Left ventricle myocardium inferior (tissue), 1 donor: ENCODE measurements at regions not wholly inside any gene's neighbourhood (a gene's known extent, or its start where the extent isn't known, plus 50 kb on each side); places are given as distances from the start of the nearest gene placed in this dataset.

ENCODE experiments used
- DNase-seq: peaks from one replicate; pipeline ENCODE4 v3.0.0-alpha.2; 2020
- H3K27ac ChIP-seq: fragments of 200-600 bp; replicated peaks from 2 replicates; pipeline ENCODE4 v1.8.0; 2021
- H3K27me3 ChIP-seq: fragments of 200-600 bp; 2 replicates; pipeline ENCODE4 v1.8.0; 2021; ENCODE audit warnings: low read depth
- H3K36me3 ChIP-seq: fragments of 200-600 bp; 2 replicates; pipeline ENCODE4 v1.8.0; 2021
- H3K4me1 ChIP-seq: fragments of 200-600 bp; 2 replicates; pipeline ENCODE4 v1.8.0; 2021
- H3K4me3 ChIP-seq: fragments of 200-600 bp; 2 replicates; pipeline ENCODE4 v1.8.0; 2021; ENCODE audit warnings: mild to moderate bottlenecking, moderate library complexity
- H3K9me3 ChIP-seq: fragments of 200-600 bp; replicated peaks from 2 replicates; pipeline ENCODE4 v1.8.0; 2021
- intact Hi-C: fragments of 100-400 bp; cut with micrococcal nuclease; formaldehyde crosslinking; loops from one replicate; pipeline ENCODE4 v1.11.0; 2022
- TF ChIP-seq, protein P1 (sequence below): fragments of 200-600 bp; IDR thresholded peaks from 2 replicates; pipeline ENCODE4 v1.8.0; 2021; ENCODE audit warnings: antibody characterized with exemption, mild to moderate bottlenecking, borderline replicate concordance
- donor health status: DM: no; HTN: yes; CAD: no; lungs with severe emphysema.

- H3K4me1 ChIP-seq, result no peaks in the 10 kb centered on the region
- H3K9me3 ChIP-seq, result no peaks in the 10 kb centered on the region
- no peak overlapping the region for H3K27ac ChIP-seq
- peaks cover 3% of the 10 kb centered on the region for H3K27me3 ChIP-seq
- DNase-seq, result no peak
- intact Hi-C loops, result no loop called here
- no peaks in the 10 kb centered on the region for H3K36me3 ChIP-seq
- TF ChIP-seq, protein P1, sequence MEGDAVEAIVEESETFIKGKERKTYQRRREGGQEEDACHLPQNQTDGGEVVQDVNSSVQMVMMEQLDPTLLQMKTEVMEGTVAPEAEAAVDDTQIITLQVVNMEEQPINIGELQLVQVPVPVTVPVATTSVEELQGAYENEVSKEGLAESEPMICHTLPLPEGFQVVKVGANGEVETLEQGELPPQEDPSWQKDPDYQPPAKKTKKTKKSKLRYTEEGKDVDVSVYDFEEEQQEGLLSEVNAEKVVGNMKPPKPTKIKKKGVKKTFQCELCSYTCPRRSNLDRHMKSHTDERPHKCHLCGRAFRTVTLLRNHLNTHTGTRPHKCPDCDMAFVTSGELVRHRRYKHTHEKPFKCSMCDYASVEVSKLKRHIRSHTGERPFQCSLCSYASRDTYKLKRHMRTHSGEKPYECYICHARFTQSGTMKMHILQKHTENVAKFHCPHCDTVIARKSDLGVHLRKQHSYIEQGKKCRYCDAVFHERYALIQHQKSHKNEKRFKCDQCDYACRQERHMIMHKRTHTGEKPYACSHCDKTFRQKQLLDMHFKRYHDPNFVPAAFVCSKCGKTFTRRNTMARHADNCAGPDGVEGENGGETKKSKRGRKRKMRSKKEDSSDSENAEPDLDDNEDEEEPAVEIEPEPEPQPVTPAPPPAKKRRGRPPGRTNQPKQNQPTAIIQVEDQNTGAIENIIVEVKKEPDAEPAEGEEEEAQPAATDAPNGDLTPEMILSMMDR, result no peak
- no peak overlapping the region for H3K4me3 ChIP-seq
Measured at GRCh38 chr12:102708108-102708507, 208.9 kb downstream of the PAH start.

DNA sequence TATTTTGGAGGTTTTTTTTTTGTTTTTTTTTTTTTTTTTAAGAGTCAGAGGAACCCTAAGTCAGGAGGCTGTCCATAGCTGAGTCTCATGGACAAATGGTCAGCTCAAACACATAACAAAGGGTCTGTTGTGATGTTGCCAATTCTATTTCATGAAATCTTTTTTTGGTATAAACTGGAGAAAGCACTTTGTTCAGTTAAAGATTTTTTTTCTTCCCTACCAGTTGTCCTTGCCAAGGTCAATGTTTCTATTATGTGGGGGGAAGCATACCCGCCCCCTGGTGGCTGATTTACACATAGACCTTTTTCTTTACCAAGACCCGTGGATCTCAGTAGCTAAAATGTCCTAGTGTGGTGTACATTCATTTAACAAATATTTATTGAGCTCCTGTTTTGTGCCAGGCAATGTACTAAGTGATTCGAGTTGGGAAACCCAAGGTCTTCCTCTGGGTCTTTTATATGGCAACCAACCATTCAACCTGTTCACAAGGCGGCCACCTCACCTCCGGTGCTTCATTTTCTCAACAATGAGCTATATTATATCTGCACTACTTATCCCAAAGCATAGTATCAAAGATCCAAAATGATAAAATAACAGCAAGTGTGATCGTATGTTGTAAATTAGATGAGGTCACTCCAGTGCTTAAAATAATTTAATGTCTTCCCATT lies 214.5 kb downstream of the PAH start:
- no peaks in the 10 kb centered on the region for H3K27me3 ChIP-seq
- H3K4me1 ChIP-seq, result no peaks in the 10 kb centered on the region
- intact Hi-C loops, result no loop called here
- no peaks in the 10 kb centered on the region for H3K9me3 ChIP-seq
- no peaks in the 10 kb centered on the region for H3K36me3 ChIP-seq
- no peak overlapping the region for H3K27ac ChIP-seq
- no peak for DNase-seq
- TF ChIP-seq, protein P1, result peak; percentile 43
- no peak overlapping the region for H3K4me3 ChIP-seq

- Histone ChIP-seq H3K27me3 (no peaks in the 10 kb centered on the region), H3K4me1 (no peaks in the 10 kb centered on the region), H3K4me3 (no peak overlapping the region), H3K9me3 (peaks cover 20% of the 10 kb centered on the region), H3K27ac (no peak overlapping the region), H3K36me3 (no peaks in the 10 kb centered on the region)
- TF ChIP-seq, protein P1, result no peak
- DNase-seq, result no peak
- intact Hi-C loops, result no loop called here
Measured at GRCh38 chr12:102696045-102696444, 215.7 kb upstream of the IGF1 start.

DNA sequence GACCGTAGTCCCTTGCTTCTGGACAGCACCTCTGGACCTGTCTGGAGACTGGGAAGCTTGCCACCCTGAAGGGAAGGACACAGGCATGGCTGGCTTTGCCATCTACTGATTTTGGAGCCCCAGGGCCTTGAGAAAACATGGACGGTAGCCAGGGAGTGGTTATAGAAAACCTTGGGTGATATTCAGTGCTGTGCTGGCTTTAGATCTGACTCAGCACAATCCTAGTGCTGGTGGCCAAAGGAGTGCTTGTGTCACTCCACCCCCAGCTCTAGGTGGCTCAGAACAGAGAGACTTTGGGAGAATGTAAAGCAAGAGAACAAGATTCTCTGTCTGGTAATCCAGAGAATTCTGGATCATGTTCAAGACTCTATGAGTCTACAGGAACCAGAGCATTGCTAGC lies 214.5 kb upstream of the IGF1 start:
- DNase-seq, result no peak
- no peak overlapping the region for H3K4me3 ChIP-seq
- H3K27me3 ChIP-seq, result no peaks in the 10 kb centered on the region
- peaks cover 20% of the 10 kb centered on the region for H3K9me3 ChIP-seq
- intact Hi-C loops, result no loop called here
- TF ChIP-seq, protein P1, result no peak
- no peaks in the 10 kb centered on the region for H3K4me1 ChIP-seq
- no peaks in the 10 kb centered on the region for H3K36me3 ChIP-seq
- no peak overlapping the region for H3K27ac ChIP-seq

- DNase-seq, result no peak
- no peaks in the 10 kb centered on the region for H3K4me1 ChIP-seq
- H3K9me3 ChIP-seq, result peaks cover 20% of the 10 kb centered on the region
- H3K36me3 ChIP-seq, result no peaks in the 10 kb centered on the region
- H3K27ac ChIP-seq, result no peak overlapping the region
- intact Hi-C loops, result no loop called here
- TF ChIP-seq, protein P1, result no peak
- H3K4me3 ChIP-seq, result no peak overlapping the region
- H3K27me3 ChIP-seq, result no peaks in the 10 kb centered on the region
Measured at GRCh38 chr12:102691773-102692555, 211.6 kb upstream of the IGF1 start.
